Umbilical cord (tissue), 1 donor: ENCODE measurements at regions not wholly inside any gene's neighbourhood (a gene's known extent, or its start where the extent isn't known, plus 50 kb on each side); places are given as distances from the start of the nearest gene placed in this dataset.

Experiments
- DNase-seq: peaks from one replicate; pipeline ENCODE4 v3.0.0-alpha.2; 2015; ENCODE audit warnings: low spot score

DNA sequence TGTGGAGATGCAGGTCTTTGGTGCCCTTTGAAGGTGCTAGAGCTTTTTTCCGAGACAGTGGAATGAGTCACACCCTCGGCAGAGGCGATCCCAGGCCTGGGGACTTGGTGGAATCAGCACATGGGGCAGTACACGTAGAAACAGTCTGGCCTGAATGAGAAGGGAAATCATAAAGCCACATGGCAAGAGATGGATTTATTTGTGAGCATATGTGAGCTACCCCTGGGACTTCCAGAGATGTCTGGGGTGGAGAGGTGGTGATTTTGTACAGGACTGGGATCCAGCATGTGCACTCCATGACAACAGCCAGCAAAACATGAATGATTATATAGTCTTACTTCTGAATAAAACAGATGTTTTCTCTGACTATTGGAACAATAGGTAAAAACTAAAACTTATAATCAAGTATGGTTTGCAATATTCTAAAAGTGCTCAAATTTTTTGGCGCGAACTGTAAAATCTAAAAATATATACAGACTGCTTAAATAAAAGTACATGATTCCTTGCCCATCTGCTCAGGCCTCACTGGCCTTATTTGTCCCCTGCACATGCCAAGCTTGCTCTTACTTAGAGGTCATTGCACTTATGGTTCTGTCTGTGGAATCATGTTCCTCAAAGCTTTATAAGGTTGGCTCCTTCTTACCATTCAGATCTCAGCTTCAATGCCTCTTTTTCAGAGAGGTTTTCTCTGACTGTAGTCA, 54.7 kb upstream of the SMARCA2 start:
- DNase-seq: peak; percentile 14

DNA sequence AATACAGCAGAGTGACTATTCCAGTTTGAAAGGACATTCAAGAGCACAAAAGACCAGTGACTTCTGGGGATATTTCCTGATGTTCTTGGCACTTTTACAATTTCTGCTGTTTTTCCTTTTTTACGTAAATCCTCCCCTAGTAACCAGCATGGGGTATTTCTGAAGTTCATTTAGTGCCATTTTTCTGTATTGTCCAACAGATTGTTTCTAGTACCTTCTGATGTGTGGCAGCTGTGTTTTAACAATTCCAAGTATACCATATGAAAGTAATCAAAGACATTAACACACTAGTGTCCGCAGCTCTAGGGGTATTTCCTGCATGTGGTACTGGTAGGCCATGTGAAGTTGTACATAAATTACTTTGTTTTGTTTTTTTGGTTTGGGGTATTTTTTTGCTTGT, 53.0 kb upstream of the SMARCA2 start:
- no peak for DNase-seq

DNA sequence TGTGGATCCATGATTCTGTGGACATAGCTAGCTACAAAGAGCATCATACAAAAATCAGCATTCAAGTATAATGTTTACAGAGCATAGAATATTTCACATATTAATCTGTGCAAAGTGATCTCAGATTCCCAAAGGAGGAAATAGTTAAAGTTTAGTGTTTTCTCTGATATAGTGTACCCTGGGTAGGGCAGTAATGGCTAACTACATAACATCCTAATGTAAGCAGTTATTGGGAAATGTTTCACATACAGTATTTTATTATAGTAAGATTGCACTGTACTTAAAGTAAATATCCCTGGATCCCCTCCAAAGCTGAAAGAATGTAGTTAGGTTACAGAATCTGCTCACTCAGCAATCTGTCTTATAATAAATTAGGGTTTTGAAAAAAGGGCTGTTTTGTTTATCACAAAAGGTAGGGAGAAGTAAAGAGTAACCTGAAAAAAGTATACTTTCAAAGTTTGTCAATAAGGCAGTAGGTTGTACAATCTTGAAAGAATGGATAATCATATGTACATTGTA, 52.5 kb upstream of the SMARCA2 start:
- DNase-seq: no peak

DNA sequence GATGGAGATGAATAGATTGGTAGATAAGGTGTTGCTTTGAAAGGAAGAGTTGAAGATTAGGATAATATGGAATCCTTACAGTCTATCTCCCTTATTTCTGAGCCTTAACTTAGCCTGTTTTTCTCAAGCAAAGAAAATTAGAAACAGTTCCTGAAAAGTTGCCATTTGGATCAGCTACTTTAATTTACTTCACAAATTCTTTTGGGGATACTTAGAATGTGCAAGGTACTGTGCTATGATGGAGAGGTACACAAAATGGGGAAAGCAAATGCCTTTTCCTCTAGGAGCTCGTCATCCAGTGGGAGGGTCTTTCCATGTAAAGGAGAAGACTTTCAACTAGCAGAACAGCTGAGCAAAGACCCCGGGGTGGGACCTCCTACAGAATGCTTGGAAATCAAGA, 51.1 kb upstream of the SMARCA2 start:
- no peak for DNase-seq
